IPS-NIHi11 (cell line): ENCODE measurements at regions not wholly inside any gene's neighbourhood (a gene's known extent, or its start where the extent isn't known, plus 50 kb on each side); places are given as distances from the start of the nearest gene placed in this dataset.
A peak's percentile ranks its signal among the peaks of the same experiment; 100 is the strongest.

ENCODE experiments used
- DNase-seq: peaks from one replicate; pipeline ENCODE4 v3.0.0; 2012; ENCODE audit warnings: mixed read lengths, low spot score

DNA sequence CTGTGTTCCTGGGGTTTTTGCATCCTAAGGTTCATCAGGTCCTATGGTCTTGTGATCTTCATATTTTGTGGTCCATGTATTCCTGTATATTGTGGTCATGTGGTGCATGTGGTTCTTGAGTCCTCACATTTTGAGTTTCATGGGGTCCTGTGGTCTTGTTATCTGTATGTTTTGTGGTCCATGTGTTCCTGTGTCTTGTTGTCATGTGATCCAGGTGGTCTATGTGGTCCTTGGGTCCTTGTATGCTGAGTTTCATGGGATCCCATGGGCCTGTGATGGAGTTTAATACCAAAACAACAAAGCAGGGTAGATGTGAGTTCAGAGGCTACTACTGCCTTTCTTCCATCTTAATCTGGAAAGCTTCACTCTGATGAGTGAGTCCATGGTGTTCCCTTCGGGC is 166.4 kb downstream of the TMEM18 start:
- no peak for DNase-seq

DNA sequence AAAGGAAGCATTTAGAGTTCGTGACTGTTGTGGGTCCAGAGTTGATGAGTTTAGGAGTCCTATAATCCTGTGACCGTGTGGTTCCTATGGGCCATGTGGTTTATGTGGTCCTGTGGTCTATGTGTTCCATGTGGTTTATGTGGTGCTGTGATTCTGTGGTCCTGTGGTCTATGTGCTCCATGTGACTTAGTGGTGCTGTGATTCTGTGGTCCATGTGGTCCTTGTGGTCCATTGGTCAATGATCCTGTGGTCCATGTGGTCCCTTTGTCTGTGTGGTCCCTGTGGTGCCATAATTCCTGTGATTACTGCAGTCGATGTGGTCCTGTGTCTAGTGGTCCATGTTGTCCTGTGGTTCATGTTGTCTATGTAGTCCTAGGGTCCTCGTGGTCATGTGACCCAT is 167.3 kb downstream of the TMEM18 start:
- no peak for DNase-seq

- no peak for DNase-seq
Measured at GRCh38 chr2:508121-508520, 169.1 kb downstream of the TMEM18 start.

DNA sequence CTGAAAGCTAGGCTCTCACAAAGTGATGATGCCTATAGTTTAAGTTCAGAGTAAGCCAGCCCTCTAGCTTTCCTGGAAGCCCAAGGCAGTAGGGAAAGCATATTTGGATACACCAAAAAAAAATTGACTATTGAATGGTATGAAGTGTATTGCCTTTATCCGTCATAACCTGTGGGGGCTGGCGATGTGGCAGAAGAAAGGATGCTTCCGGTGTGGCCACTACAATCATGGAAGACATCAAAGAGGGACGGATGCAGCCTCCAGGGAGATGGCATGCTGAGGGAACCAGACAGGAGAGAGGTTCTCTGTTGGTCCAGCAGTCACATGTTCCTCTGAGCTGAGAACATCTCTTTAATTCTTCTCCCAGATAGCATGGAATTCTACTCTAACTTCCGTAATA is 170.3 kb downstream of the TMEM18 start:
- no peak for DNase-seq

GRCh38 chr2:506451-506850 is 170.8 kb downstream of the TMEM18 start:
- no peak for DNase-seq

DNA sequence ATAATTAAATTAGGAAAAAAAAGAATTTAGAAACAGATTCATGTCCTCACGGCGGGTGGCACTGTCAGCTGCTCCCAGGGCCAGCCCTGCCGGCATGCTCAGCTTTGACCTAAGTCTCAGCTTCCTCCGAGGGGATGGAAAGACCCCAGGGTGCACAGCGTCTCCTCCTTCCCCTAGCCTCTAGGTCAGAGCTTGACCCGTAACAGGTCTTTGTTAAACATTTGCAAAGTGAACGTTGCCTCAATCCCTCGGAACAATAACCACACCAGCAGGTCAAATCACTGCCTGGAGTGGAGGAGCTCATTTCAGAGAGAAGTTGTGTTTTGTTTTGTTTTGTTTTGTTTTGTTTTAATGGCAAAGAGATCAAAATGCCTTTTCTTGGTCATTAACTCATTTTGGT is 171.3 kb downstream of the TMEM18 start:
- DNase-seq: peak; percentile 56

DNA sequence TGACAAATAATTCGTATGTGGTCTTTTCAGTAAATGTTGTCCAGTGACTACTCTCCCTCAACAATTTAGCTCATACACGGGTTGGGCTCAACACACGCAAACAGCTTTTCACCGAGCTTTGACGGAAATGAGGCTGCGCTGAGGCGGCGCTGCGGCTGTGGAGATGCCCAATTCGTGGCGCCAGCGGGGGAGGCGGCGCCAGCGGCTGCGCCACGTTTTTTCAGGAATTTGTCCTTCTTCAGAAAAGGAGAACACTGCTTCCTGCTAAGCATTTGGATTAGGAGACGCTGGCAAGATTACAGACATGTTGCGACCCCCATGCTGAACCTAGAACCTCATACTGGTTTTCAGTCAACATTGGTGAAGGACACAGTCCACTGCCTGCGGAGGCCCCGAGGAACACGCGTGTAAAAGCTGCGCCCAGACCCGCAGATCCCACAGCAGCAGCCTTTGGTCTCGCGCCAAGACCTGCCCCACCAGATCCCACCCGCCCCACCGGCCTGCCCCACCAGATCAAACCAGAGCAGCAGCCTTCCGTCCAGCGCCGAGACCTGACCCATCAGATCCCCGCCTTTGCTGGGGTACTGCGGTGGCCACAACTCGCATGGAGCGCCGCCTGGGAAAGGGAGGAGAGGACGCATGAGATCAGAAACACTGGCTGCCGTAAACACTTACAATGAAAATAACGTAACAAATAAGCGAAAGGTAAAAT is 173.8 kb downstream of the TMEM18 start:
- DNase-seq: no peak

DNA sequence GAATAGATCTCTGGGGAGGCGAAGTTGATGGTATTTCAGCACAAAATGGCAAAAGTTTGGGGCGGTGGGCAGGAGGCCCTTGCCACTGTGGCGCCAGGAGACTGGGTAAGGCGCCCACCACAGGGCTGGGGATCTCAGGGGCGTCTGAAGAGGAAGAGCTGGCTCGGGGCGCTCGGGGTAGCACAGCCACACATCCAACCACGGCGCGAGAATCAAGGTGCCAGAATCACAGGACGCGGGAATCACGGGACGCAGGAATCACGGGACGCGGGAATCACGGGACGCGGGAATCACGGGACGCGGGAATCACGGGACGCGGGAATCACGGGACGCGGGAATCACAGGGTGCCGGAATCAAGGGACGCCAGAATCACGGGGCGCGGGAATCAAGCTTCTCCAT is 174.4 kb downstream of the TMEM18 start:
- DNase-seq: no peak

DNA sequence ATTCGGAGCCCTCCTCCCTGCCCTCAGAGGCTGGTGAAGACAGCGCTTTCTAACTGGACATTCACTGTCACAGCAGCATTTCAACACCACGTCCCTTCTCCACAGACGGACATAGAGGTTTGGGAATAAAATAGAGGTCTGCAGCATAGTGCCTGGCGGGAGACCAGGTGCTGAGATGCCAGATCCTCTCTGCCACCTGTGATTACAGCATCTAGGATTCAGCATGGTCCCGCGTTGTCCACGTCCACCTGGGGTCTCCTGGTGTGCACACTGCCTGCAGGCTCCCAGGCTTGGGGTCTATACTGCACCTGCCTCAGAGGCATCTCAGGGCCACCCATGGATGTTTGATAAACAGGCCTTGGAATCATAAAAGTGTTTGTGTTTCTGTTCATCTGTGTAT is 175.5 kb downstream of the TMEM18 start:
- DNase-seq: no peak

DNA sequence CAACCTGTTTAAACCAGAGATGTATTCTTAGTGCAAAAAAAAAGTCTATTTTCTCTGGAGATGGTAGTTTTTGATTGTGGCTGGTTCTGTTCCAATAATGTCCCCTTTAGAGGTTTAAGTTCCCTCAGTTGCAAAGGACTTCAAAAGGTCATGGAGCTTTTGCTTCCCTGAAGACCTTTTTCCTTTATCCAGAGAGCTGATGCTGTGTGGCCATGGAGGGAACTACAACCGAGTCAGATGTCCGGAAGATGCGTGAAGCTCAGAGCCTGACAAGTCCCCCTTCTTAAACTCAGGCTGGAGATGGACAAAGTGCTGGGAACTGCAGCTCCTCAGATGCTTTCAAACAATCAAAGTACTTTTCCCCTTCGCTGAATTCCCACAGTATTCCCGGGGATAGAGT is 176.1 kb downstream of the TMEM18 start:
- DNase-seq: peak; percentile 53

- no peak for DNase-seq
Measured at GRCh38 chr2:499726-500125, 177.5 kb downstream of the TMEM18 start.

DNA sequence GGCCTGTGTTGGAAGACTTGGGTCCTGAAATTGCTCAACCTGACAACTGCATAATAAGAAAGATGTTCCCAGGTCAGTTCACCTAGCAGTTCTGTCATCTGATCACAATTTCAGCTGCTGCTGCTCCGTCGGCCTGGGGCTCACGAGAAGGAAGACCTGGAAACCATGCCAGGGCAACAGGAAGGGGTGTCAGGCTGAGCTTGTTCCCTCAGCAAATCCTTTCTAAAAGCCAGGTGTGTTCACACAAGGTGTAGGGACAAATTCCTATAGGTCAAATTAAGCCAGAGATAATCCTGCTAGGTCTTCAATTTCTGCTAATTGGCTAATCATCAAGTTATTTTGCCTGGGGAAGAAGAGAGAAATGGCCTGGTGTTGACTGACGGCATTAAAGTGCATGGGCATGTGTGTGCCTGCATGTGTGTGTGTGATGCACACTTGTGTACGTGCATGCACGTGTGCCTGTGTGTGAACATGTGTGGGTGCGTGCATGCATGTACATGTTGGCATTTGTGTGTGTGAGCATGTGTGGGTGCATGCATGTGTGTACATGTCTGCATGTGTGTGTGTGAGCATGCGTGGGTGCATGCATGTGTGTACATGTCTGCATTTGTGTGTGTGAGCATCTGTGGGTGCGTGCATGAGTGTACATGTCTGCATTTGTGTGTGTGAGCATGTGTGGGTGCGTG is 178.6 kb downstream of the TMEM18 start:
- DNase-seq: no peak

GRCh38 chr2:497770-498492 is 179.3 kb downstream of the TMEM18 start:
- no peak for DNase-seq

GRCh38 chr2:496729-497128 is 180.5 kb downstream of the TMEM18 start:
- no peak for DNase-seq

GRCh38 chr2:495745-496275 is 181.4 kb downstream of the TMEM18 start:
- DNase-seq: no peak

- DNase-seq: no peak
Measured at GRCh38 chr2:494853-495252, 182.4 kb downstream of the TMEM18 start.

- no peak for DNase-seq
Measured at GRCh38 chr2:493228-493627, 184.0 kb downstream of the TMEM18 start.

GRCh38 chr2:492178-492577 is 185.0 kb downstream of the TMEM18 start:
- no peak for DNase-seq

- DNase-seq: no peak
Measured at GRCh38 chr2:489838-490237, 187.4 kb downstream of the TMEM18 start.

DNA sequence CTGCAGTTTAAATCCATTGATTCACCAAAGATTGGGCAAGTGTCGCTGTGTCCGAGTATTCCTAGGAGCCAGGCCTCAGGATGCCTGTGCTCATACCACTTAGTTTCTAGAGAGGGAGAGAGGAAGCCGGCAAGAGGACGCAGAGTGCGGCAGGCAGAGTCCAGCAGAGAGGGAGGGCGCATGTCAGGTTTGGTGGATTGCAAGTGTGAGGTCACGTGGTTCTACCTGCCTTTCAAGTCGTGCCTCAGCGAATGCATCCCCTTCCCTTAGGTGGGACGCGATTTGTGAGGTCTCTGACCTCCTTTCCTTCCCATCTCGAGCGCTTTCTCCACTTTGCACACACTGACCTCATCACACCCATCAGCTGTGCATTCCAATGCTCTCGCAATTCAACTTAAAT is 188.1 kb downstream of the TMEM18 start:
- DNase-seq: no peak

- DNase-seq: no peak
Measured at GRCh38 chr2:487186-488079, 189.8 kb downstream of the TMEM18 start.

DNA sequence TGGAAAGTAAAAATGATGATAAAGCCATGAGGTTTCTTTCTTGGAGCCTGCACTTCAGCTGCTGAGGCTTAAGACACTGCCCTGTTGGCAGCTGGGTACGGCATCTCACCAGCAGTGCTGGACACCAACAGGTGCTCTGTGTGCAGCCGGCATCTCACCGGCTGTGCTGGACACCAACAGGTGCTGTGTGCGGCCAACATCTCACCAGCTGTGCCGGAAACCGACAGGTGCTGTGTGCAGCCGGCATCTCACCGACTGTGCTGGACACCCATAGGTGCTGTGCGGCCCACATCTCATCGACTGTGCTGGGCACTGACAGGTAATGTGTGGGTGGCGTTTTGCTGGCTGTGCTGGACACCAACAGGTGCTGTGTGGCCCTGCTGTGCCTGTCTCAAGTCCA is 190.8 kb downstream of the TMEM18 start:
- no peak for DNase-seq
